HG02852 (cell line): ENCODE measurements at regions not wholly inside any gene's neighbourhood (a gene's known extent, or its start where the extent isn't known, plus 50 kb on each side); places are given as distances from the start of the nearest gene placed in this dataset.
"Not testable (repeated sequence)": the region's sequence is repeated elsewhere in the genome, so short reads cannot be mapped to it uniquely, and the experiment has no call there.

Experiments used
- ATAC-seq: cut with Tn5 transposase; IDR thresholded peaks from one replicate; pipeline ENCODE4 v1.9.1; 2021; ENCODE audit warnings: mild to moderate bottlenecking, moderate library complexity; ENCODE audit not compliant: unreplicated experiment

GRCh38 chr11:91536366-91536765 is 688.3 kb upstream of the FAT3 start:
- ATAC-seq: no peak

- no peak for ATAC-seq
Measured at GRCh38 chr11:91528965-91529364, 695.7 kb upstream of the FAT3 start.

- ATAC-seq: no peak
Measured at GRCh38 chr11:91527380-91528030, 697.1 kb upstream of the FAT3 start.

- no peak for ATAC-seq
Measured at GRCh38 chr11:91513734-91514133, 710.9 kb upstream of the FAT3 start.

GRCh38 chr11:91497847-91498246 is 726.8 kb upstream of the FAT3 start:
- ATAC-seq: no peak

- no peak for ATAC-seq
Measured at GRCh38 chr11:91495837-91496236, 728.8 kb upstream of the FAT3 start.

GRCh38 chr11:91489989-91490388 is 734.6 kb upstream of the FAT3 start:
- ATAC-seq: no peak

GRCh38 chr11:91483956-91484355 is 740.7 kb upstream of the FAT3 start:
- not testable (repeated sequence) for ATAC-seq

GRCh38 chr11:91481875-91482274 is 742.7 kb upstream of the FAT3 start:
- not testable (repeated sequence) for ATAC-seq

- no peak for ATAC-seq
Measured at GRCh38 chr11:91470656-91471055, 754.0 kb upstream of the FAT3 start.

GRCh38 chr11:91459840-91460239 is 764.8 kb upstream of the FAT3 start:
- no peak for ATAC-seq

- no peak for ATAC-seq
Measured at GRCh38 chr11:91446267-91446666, 778.4 kb upstream of the FAT3 start.

- ATAC-seq: no peak
Measured at GRCh38 chr11:91435694-91436395, 788.8 kb upstream of the FAT3 start.

GRCh38 chr11:91433284-91434010 is 791.2 kb upstream of the FAT3 start:
- no peak for ATAC-seq

- ATAC-seq: no peak
Measured at GRCh38 chr11:91421641-91422040, 803.0 kb upstream of the FAT3 start.

GRCh38 chr11:91407842-91408241 is 816.8 kb upstream of the FAT3 start:
- no peak for ATAC-seq

- ATAC-seq: no peak
Measured at GRCh38 chr11:91406009-91406408, 818.6 kb upstream of the FAT3 start.

- ATAC-seq: no peak
Measured at GRCh38 chr11:91404344-91404743, 820.3 kb upstream of the FAT3 start.

GRCh38 chr11:91397134-91397468 is 827.5 kb upstream of the FAT3 start:
- ATAC-seq: no peak

GRCh38 chr11:91396236-91397133 is 828.1 kb upstream of the FAT3 start:
- ATAC-seq: no peak
